ENCODE measurements at regions not wholly inside any gene's neighbourhood (a gene's known extent, or its start where the extent isn't known, plus 50 kb on each side); places are given as distances from the start of the nearest gene placed in this dataset.

- TF ChIP-seq CTCF (IDR thresholded peaks at IDR 0.05; ENCODE audit: low read depth, low read length, poor library complexity, severe bottlenecking) = no peak
- TF ChIP-seq EZH2phosphoT487 (IDR thresholded peaks at IDR 0.05; ENCODE audit: borderline replicate concordance, low read length) = no peak
These were observed 104.9 kb downstream of the ATP23 start for GRCh38 chr12:58046271-58046670.

All from DOHH2 (cell line).